HEK293 (cell line): ENCODE measurements at regions not wholly inside any gene's neighbourhood (a gene's known extent, or its start where the extent isn't known, plus 50 kb on each side); places are given as distances from the start of the nearest gene placed in this dataset.

Source experiments
- CTCF ChIA-PET: fragments of 350-600 bp; formaldehyde crosslinking; extraction: SDS; loops from one replicate; lab custom pipeline; 2021; ENCODE audit warnings: antibody characterized with exemption; lab: Yijun Ruan, JAX
- POLR2A ChIA-PET: fragments of 300-600 bp; formaldehyde crosslinking; extraction: SDS; loops from one replicate; lab custom pipeline; 2020; ENCODE audit warnings: antibody characterized with exemption, inconsistent platforms; lab: Yijun Ruan, JAX
- H3K27ac ChIP-seq: fragments of 200-500 bp; sonication (Bioruptor generic); 2 replicates; pipeline ENCODE4 v1.5.1; 2014; ENCODE audit warnings: low read depth, low read length, control low read depth, inconsistent platforms; ENCODE audit errors: extremely low read depth
- H3K36me3 ChIP-seq, 2 experiments: fragments of 200-500 bp in 1 of 2; sonication (Bioruptor generic) in 1 of 2; 1 replicate in 1 of 2; 2 replicates in 1 of 2; pipeline ENCODE4 v1.5.1; 2014 to 2017; ENCODE audit warnings: inconsistent platforms in 2 of 2, low read length in 2 of 2; ENCODE audit not compliant: control insufficient read depth in 2 of 2, insufficient read depth in 1 of 2
- H3K4me1 ChIP-seq: fragments of 200-500 bp; sonication (Bioruptor generic); 2 replicates; pipeline ENCODE4 v1.5.1; 2014; ENCODE audit warnings: mild to moderate bottlenecking, low read length, inconsistent platforms; ENCODE audit not compliant: control insufficient read depth, insufficient read depth
- H3K4me3 ChIP-seq: 2 replicates; pipeline ENCODE4 v1.5.1; 2011; ENCODE audit warnings: low read depth, mild to moderate bottlenecking, control low read depth, low read length, moderate library complexity
- H3K9me3 ChIP-seq: fragments of 200-500 bp; sonication (Bioruptor generic); 2 replicates; pipeline ENCODE4 v1.5.1; 2014; ENCODE audit warnings: low read depth, low read length, inconsistent platforms; ENCODE audit not compliant: control insufficient read depth, insufficient read depth
- BCL11A ChIP-seq: fragments of 450-650 bp; formaldehyde crosslinking; IDR thresholded peaks from 2 replicates; pipeline ENCODE4 v1.5.1; 2016; ENCODE audit warnings: low read depth, missing biosample characterization, missing genetic modification characterization
- PRDM6 ChIP-seq: fragments of 450-650 bp; formaldehyde crosslinking; IDR thresholded peaks from 2 replicates; pipeline ENCODE4 v1.5.1; 2017; ENCODE audit warnings: missing biosample characterization, missing genetic modification characterization
- TSHZ1 ChIP-seq: fragments of 450-650 bp; formaldehyde crosslinking; IDR thresholded peaks from 2 replicates; pipeline ENCODE4 v1.5.1; 2016; ENCODE audit warnings: missing biosample characterization, missing genetic modification characterization, borderline replicate concordance
- ZBTB10 ChIP-seq: fragments of 450-650 bp; formaldehyde crosslinking; IDR thresholded peaks from 2 replicates; pipeline ENCODE4 v1.5.1; 2016; ENCODE audit warnings: missing biosample characterization, missing genetic modification characterization
- ZBTB48 ChIP-seq: fragments of 450-650 bp; formaldehyde crosslinking; IDR thresholded peaks from 2 replicates; pipeline ENCODE4 v1.5.1; 2016; ENCODE audit warnings: missing biosample characterization, missing genetic modification characterization
- ZNF223 ChIP-seq: fragments of 450-650 bp; formaldehyde crosslinking; IDR thresholded peaks from 2 replicates; pipeline ENCODE4 v1.5.1; 2016; ENCODE audit warnings: missing biosample characterization, missing genetic modification characterization
- ZNF23 ChIP-seq: fragments of 450-650 bp; formaldehyde crosslinking; IDR thresholded peaks from 2 replicates; pipeline ENCODE4 v1.5.1; 2016; ENCODE audit warnings: missing biosample characterization, missing genetic modification characterization, borderline replicate concordance
- ZNF292 ChIP-seq: fragments of 450-650 bp; formaldehyde crosslinking; IDR thresholded peaks from 2 replicates; pipeline ENCODE4 v1.5.1; 2016; ENCODE audit warnings: low read depth, missing biosample characterization, missing genetic modification characterization, borderline replicate concordance
- ZNF341 ChIP-seq: fragments of 450-650 bp; formaldehyde crosslinking; IDR thresholded peaks from 2 replicates; pipeline ENCODE4; 2016; ENCODE audit warnings: low read depth, missing biosample characterization, missing genetic modification characterization
- ZNF37A ChIP-seq: fragments of 450-650 bp; IDR thresholded peaks from 2 replicates; pipeline ENCODE4 v1.5.1; 2018; ENCODE audit warnings: missing biosample characterization, missing genetic modification characterization
- ZNF423 ChIP-seq: fragments of 450-650 bp; formaldehyde crosslinking; IDR thresholded peaks from 2 replicates; pipeline ENCODE4 v1.5.1; 2016; ENCODE audit warnings: missing biosample characterization, missing genetic modification characterization
- ZNF426 ChIP-seq: fragments of 450-650 bp; formaldehyde crosslinking; IDR thresholded peaks from 2 replicates; pipeline ENCODE4 v1.5.1; 2017; ENCODE audit warnings: missing biosample characterization, missing genetic modification characterization, mild to moderate bottlenecking, inconsistent platforms, moderate library complexity
- ZNF580 ChIP-seq: fragments of 450-650 bp; formaldehyde crosslinking; IDR thresholded peaks from 2 replicates; pipeline ENCODE4 v1.5.1; 2016; ENCODE audit warnings: missing biosample characterization, missing genetic modification characterization
- ZNF660 ChIP-seq: fragments of 450-650 bp; IDR thresholded peaks from 2 replicates; pipeline ENCODE4 v1.5.1; 2018; ENCODE audit warnings: missing biosample characterization, mild to moderate bottlenecking, missing genetic modification characterization
- ZNF785 ChIP-seq: fragments of 450-650 bp; formaldehyde crosslinking; IDR thresholded peaks from 2 replicates; pipeline ENCODE4 v1.5.1; 2016; ENCODE audit warnings: missing biosample characterization, missing genetic modification characterization
- ZNF830 ChIP-seq: fragments of 450-650 bp; IDR thresholded peaks from 2 replicates; pipeline ENCODE4 v1.5.0; 2018; ENCODE audit warnings: missing biosample characterization, missing genetic modification characterization, low read depth, mild to moderate bottlenecking, moderate library complexity
- ZNF843 ChIP-seq: fragments of 450-650 bp; formaldehyde crosslinking; IDR thresholded peaks from 2 replicates; pipeline ENCODE4 v1.5.1; 2016; ENCODE audit warnings: missing biosample characterization, missing genetic modification characterization
- ZSCAN23 ChIP-seq: fragments of 450-650 bp; formaldehyde crosslinking; IDR thresholded peaks from 2 replicates; pipeline ENCODE4 v1.5.1; 2016; ENCODE audit warnings: missing biosample characterization, missing genetic modification characterization
- TF ChIP-seq, protein P1 (sequence below): fragments of 450-650 bp; formaldehyde crosslinking; IDR thresholded peaks from 2 replicates; pipeline ENCODE4 v1.5.1; 2017; ENCODE audit warnings: missing biosample characterization, missing genetic modification characterization

GRCh38 chr7:34430456-34430855, 227.6 kb upstream of the NPSR1 start:
- Histone ChIP-seq H3K9me3 (no peaks in the 10 kb centered on the region), H3K4me3 (no peak overlapping the region), H3K27ac (no peak overlapping the region), H3K36me3 (no peaks in the 10 kb centered on the region), H3K4me1 (no peaks in the 10 kb centered on the region)
- ChIA-PET POLR2A (no interaction called here), CTCF (interaction anchor here (0.7 to 4.2 kb wide), 7 partner anchors 12 to 1081 kb away, joined by 3 to 22 read pairs (median 4); no protein-coding TSS in a partner anchor)
- TF ChIP-seq ZNF830, result no peak
- no peak for TF ChIP-seq ZNF341 (tag by site-specific recombination)
- TF ChIP-seq ZNF292, result no peak
- no peak for TF ChIP-seq BCL11A (tag by site-specific recombination)
- TF ChIP-seq ZSCAN23 (tag by site-specific recombination), result no peak
- TF ChIP-seq ZNF23, result no peak
- no peak for TF ChIP-seq ZBTB48
- TF ChIP-seq TSHZ1 (tag by site-specific recombination), result no peak
- no peak for TF ChIP-seq ZNF37A
- TF ChIP-seq ZNF580 (tag by site-specific recombination), result no peak
- TF ChIP-seq ZNF660, result no peak
- TF ChIP-seq ZNF785 (tag by site-specific recombination), result no peak
- no peak for TF ChIP-seq ZNF843 (tag by site-specific recombination)
- no peak for TF ChIP-seq ZBTB10 (tag by site-specific recombination)
- TF ChIP-seq ZNF426 (tag by site-specific recombination), result no peak
- TF ChIP-seq, protein P1, sequence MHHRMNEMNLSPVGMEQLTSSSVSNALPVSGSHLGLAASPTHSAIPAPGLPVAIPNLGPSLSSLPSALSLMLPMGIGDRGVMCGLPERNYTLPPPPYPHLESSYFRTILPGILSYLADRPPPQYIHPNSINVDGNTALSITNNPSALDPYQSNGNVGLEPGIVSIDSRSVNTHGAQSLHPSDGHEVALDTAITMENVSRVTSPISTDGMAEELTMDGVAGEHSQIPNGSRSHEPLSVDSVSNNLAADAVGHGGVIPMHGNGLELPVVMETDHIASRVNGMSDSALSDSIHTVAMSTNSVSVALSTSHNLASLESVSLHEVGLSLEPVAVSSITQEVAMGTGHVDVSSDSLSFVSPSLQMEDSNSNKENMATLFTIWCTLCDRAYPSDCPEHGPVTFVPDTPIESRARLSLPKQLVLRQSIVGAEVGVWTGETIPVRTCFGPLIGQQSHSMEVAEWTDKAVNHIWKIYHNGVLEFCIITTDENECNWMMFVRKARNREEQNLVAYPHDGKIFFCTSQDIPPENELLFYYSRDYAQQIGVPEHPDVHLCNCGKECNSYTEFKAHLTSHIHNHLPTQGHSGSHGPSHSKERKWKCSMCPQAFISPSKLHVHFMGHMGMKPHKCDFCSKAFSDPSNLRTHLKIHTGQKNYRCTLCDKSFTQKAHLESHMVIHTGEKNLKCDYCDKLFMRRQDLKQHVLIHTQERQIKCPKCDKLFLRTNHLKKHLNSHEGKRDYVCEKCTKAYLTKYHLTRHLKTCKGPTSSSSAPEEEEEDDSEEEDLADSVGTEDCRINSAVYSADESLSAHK (tag by site-specific recombination), result no peak
- no peak for TF ChIP-seq ZNF423 (tag by site-specific recombination)

DNA sequence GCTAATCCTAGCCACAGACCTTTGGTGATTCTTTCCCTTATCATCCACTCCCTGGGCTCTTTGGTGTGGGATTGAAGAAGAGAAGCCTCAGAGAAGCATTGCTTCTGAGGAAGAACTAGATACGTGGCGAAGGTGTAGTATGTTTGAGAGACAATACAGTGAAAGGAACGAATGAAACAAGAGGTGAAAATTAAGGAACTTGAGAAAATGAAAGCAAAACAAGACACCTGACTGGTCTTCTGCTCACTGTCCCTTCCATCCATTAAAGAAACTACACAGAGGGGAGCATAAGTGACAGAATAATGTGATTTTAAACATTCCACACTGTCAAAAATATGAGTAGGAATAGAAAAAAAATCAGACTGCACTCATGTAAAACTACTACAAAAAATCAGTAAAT, 219.6 kb upstream of the NPSR1 start:
- POLR2A ChIA-PET, result no interaction called here
- H3K4me3 ChIP-seq, result no peak overlapping the region
- no peak for TF ChIP-seq PRDM6 (tag by site-specific recombination)
- TF ChIP-seq ZNF37A, result no peak
- TF ChIP-seq ZNF223 (tag by site-specific recombination), result no peak
- TF ChIP-seq, all 188 proteins: peak for 0
- H3K4me1 ChIP-seq, result no peaks in the 10 kb centered on the region
- no peaks in the 10 kb centered on the region for H3K36me3 ChIP-seq
- no peaks in the 10 kb centered on the region for H3K9me3 ChIP-seq
- H3K27ac ChIP-seq, result no peak overlapping the region
- CTCF ChIA-PET, result interaction anchor here (0.6 to 0.7 kb wide), 2 partner anchors 97 to 708 kb away, joined by 3 read pairs; no protein-coding TSS in a partner anchor
